OCI-LY3 (cell line): ENCODE measurements at regions not wholly inside any gene's neighbourhood (a gene's known extent, or its start where the extent isn't known, plus 50 kb on each side); places are given as distances from the start of the nearest gene placed in this dataset.

Experiments used
- H2AFZ ChIP-seq: fragments of 200-600, 300-600 bp; shearing (Covaris generic); 2 replicates; pipeline ENCODE4 v1.6.0; 2014; ENCODE audit warnings: antibody characterized with exemption, low read depth, low read length
- H3K27ac ChIP-seq: fragments of 200-600, 300-600 bp; sonication (generic); 2 replicates; pipeline ENCODE4 v1.5.1; 2014; ENCODE audit warnings: mild to moderate bottlenecking, low read length, moderate library complexity, mixed read lengths
- H3K27me3 ChIP-seq: fragments of 200-600, 300-600 bp; sonication (generic); 2 replicates; pipeline ENCODE4 v1.6.1; 2014; ENCODE audit warnings: low read depth, low read length, mixed read lengths
- H3K36me3 ChIP-seq: fragments of 200-600, 300-600 bp; sonication (generic); replicated peaks from 2 replicates; pipeline ENCODE3; 2014; ENCODE audit warnings: low read depth, low read length, mixed read lengths
- H3K4me1 ChIP-seq: fragments of 300-600, 200-600 bp; sonication (generic); 2 replicates; pipeline ENCODE4 v1.6.1; 2014; ENCODE audit warnings: low read length, mixed read lengths
- H3K4me2 ChIP-seq: fragments of 200-600, 300-600 bp; sonication (generic); 2 replicates; pipeline ENCODE4 v1.6.1; 2014; ENCODE audit warnings: low read length, mixed read lengths
- H3K4me3 ChIP-seq: fragments of 300-600, 200-600 bp; sonication (generic); 2 replicates; pipeline ENCODE4 v1.5.1; 2014; ENCODE audit warnings: antibody characterized with exemption, mild to moderate bottlenecking, low read length, moderate library complexity
- H3K79me2 ChIP-seq: fragments of 300-600, 200-600 bp; shearing (Covaris generic); 2 replicates; pipeline ENCODE4 v1.6.1; 2014; ENCODE audit warnings: mild to moderate bottlenecking, low read length, mixed read lengths
- H3K9ac ChIP-seq: fragments of 300-600, 200-600 bp; shearing (Covaris generic); 2 replicates; pipeline ENCODE4 v1.6.0; 2014; ENCODE audit warnings: mild to moderate bottlenecking, low read length, moderate library complexity
- H3K9me3 ChIP-seq: fragments of 200-600, 300-600 bp; shearing (Covaris generic); 2 replicates; pipeline ENCODE4 v1.6.1; 2014; ENCODE audit warnings: low read length, mixed read lengths; ENCODE audit not compliant: insufficient read depth
- H4K20me1 ChIP-seq: fragments of 200-600, 300-600 bp; sonication (generic); 2 replicates; pipeline ENCODE4 v1.6.1; 2016; ENCODE audit warnings: low read length, mixed read lengths; ENCODE audit not compliant: insufficient read depth
- CTCF ChIP-seq: fragments of 200-600, 300-600 bp; sonication (generic); IDR thresholded peaks from 2 replicates; pipeline ENCODE4 v1.5.1; 2014; ENCODE audit warnings: antibody characterized with exemption, low read length, low read depth
- EZH2phosphoT487 ChIP-seq: fragments of 200-600 bp; shearing (Covaris generic); IDR thresholded peaks from 2 replicates; pipeline ENCODE4 v1.6.1; 2018; ENCODE audit warnings: antibody characterized with exemption, mixed run types, low read depth

DNA sequence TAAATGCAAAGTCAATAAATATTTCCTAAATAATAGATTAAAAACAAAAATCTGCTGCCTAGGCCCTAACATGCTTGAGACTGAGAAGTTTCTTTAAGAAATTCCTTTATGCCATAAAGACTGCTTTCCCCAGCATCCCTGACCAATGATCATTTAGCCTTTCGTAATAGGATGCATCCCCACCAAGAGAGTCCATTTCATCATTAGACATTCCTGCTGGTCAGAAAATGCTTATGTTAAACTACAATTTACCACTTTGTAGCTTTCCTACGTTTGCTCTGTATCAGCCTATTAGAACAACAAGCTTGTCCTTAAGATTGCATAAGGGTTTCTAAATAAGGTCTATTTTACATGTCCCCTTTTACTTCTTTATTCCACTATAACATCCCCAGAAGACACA is 59.8 kb upstream of the HSF2 start:
- no peak overlapping the region for H3K9ac ChIP-seq
- no peak overlapping the region for H3K4me2 ChIP-seq
- no peaks in the 10 kb centered on the region for H3K79me2 ChIP-seq
- H2AFZ ChIP-seq: no peak overlapping the region
- no peaks in the 10 kb centered on the region for H3K36me3 ChIP-seq
- H3K9me3 ChIP-seq: no peaks in the 10 kb centered on the region
- no peak overlapping the region for H3K4me3 ChIP-seq
- H4K20me1 ChIP-seq: no peaks in the 10 kb centered on the region
- no peaks in the 10 kb centered on the region for H3K27me3 ChIP-seq
- H3K4me1 ChIP-seq: no peaks in the 10 kb centered on the region
- TF ChIP-seq CTCF (no peak), EZH2phosphoT487 (no peak)
- H3K27ac ChIP-seq: no peak overlapping the region

- H3K4me3 ChIP-seq: no peak overlapping the region
- TF ChIP-seq CTCF (no peak), EZH2phosphoT487 (no peak)
Observed at GRCh38 chr6:122347280-122347679, 52.2 kb upstream of the HSF2 start.

DNA sequence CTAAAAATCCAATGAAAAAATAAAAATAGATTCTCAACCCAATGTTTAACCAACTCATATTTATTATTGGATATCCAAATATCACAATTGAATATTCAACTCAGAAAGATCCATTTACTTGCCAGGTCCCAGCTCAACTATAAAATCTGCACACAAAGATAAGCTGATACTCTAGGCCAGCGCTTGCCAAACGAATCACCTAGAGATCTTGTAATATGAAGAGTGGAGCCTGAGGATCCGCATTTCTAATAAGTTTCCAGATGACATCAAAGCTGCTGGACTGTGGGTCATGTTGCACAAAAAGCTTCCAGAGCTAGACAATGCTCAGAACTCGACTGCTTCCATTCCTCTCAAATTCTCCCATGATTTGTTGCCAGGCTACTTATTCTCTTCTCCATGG is 51.7 kb upstream of the HSF2 start:
- no peak overlapping the region for H3K4me3 ChIP-seq
- no peak overlapping the region for H2AFZ ChIP-seq
- no peaks in the 10 kb centered on the region for H3K4me1 ChIP-seq

More at GRCh38 chr6:122347280-122347679, 52.2 kb upstream of the HSF2 start:
- Histone ChIP-seq H3K27me3 (no peaks in the 10 kb centered on the region), H2AFZ (no peak overlapping the region), H3K27ac (no peak overlapping the region), H3K9ac (no peak overlapping the region), H4K20me1 (no peaks in the 10 kb centered on the region), H3K9me3 (no peaks in the 10 kb centered on the region), H3K4me1 (no peaks in the 10 kb centered on the region), H3K79me2 (no peaks in the 10 kb centered on the region), H3K36me3 (no peaks in the 10 kb centered on the region), H3K4me2 (no peak overlapping the region)

More for the DNA sequence above, 51.7 kb upstream of the HSF2 start:
- H3K9me3 ChIP-seq: no peaks in the 10 kb centered on the region
- no peaks in the 10 kb centered on the region for H4K20me1 ChIP-seq
- no peaks in the 10 kb centered on the region for H3K27me3 ChIP-seq
- no peak for TF ChIP-seq EZH2phosphoT487
- TF ChIP-seq CTCF: no peak
- H3K27ac ChIP-seq: no peak overlapping the region
- no peak overlapping the region for H3K4me2 ChIP-seq
- H3K36me3 ChIP-seq: no peaks in the 10 kb centered on the region
- H3K9ac ChIP-seq: no peak overlapping the region
- no peaks in the 10 kb centered on the region for H3K79me2 ChIP-seq
